ENCODE measurements at regions not wholly inside any gene's neighbourhood (a gene's known extent, or its start where the extent isn't known, plus 50 kb on each side); places are given as distances from the start of the nearest gene placed in this dataset.

DNA sequence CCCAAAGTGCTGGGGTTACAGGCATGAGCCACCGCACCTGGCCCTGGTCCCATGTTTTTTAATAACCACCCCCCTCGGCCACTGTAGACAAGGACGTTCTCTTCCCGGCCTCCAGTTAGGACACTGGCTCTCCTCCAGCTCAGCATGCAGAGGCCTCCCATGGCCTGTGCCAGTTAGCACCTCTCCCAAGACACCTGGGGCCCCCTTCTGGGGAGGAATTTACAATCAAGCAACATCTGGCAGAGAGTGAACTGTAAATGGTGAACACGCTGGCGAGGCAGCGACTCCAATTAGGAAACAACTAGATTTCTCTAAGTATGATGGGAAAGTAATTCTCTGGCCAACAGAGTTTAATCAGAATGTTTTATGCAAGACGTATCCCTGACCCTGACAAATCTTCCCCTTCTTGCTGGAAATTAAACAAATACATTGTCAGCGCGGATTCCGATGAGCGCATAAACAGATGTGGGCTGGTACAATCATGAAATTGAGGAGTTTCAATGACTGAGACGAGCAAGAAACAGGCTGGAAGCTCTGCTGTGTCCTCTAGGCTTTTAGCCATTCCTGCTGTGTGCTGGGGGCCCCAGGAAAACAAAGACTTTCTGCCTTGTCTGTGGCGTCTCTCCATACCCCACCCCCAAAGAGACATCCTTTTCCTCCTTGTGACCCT, 61.7 kb upstream of the DLK1 start:
- Histone ChIP-seq H3K9me3 (ENCODE audit: control insufficient read depth, low read depth, low read length) (no peaks in the 10 kb centered on the region), H2BK12ac (ENCODE audit: insufficient read length, low read depth, low read length) (no peak overlapping the region), H3K79me2 (ENCODE audit: insufficient read depth, low read length) (no peaks in the 10 kb centered on the region), H3K4ac (ENCODE audit: low read depth, low read length) (no peak overlapping the region), H3K23me2 (ENCODE audit: insufficient read length, low read depth, low read length, poor library complexity, severe bottlenecking) (no peaks in the 10 kb centered on the region), H2AFZ (ENCODE audit: low read length) (no peak overlapping the region), H3T11ph (ENCODE audit: low read length) (no peak overlapping the region), H2BK120ac (ENCODE audit: low read depth, low read length, poor library complexity, severe bottlenecking) (no peak overlapping the region), H3K18ac (ENCODE audit: insufficient read length, low read depth, low read length) (no peak overlapping the region), H2BK5ac (ENCODE audit: insufficient read length, low read length) (no peak overlapping the region), H3K4me2 (ENCODE audit: insufficient read depth, insufficient read length, low read length) (no peak overlapping the region), H4K20me1 (ENCODE audit: control insufficient read depth, insufficient read depth, insufficient read length) (no peaks in the 10 kb centered on the region), H3K79me1 (ENCODE audit: insufficient read depth, low read depth, low read length, poor library complexity, severe bottlenecking) (no peaks in the 10 kb centered on the region), H3K14ac (ENCODE audit: insufficient read depth, low read length) (no peak overlapping the region), H2BK20ac (ENCODE audit: low read depth, low read length, poor library complexity, severe bottlenecking) (no peak overlapping the region), H3K4me1 (ENCODE audit: insufficient read depth, low read length) (no peaks in the 10 kb centered on the region), H3K27me3 (ENCODE audit: insufficient read depth, low read length) (no peaks in the 10 kb centered on the region), H4K8ac (replicated peaks; ENCODE audit: insufficient read length, low read depth, low read length) (no peak overlapping the region), H3K56ac (ENCODE audit: insufficient read length, low read depth, low read length) (no peak overlapping the region), H4K91ac (ENCODE audit: insufficient read length, low read depth, low read length) (no peak overlapping the region), H2AK5ac (ENCODE audit: insufficient read length, low read length) (no peak overlapping the region), H4K5ac (ENCODE audit: insufficient read length, low read depth, low read length) (no peak overlapping the region), H3K9ac (ENCODE audit: extremely low read depth, insufficient read length, low read length) (no peak overlapping the region), H3K27ac (ENCODE audit: insufficient read length, low read depth, low read length) (no peak overlapping the region), H2BK15ac (ENCODE audit: low read depth, low read length) (no peak overlapping the region), H3K23ac (ENCODE audit: insufficient read length, low read depth, low read length) (no peak overlapping the region)
- H3K9me3 Mint-ChIP-seq = no peaks in the 10 kb centered on the region
- no CpG with 5 or more reads among the region's 14 CpGs for WGBS (ENCODE audit: extremely low coverage, insufficient read length, low lambda C conversion rate)
- TF ChIP-seq, protein P1, sequence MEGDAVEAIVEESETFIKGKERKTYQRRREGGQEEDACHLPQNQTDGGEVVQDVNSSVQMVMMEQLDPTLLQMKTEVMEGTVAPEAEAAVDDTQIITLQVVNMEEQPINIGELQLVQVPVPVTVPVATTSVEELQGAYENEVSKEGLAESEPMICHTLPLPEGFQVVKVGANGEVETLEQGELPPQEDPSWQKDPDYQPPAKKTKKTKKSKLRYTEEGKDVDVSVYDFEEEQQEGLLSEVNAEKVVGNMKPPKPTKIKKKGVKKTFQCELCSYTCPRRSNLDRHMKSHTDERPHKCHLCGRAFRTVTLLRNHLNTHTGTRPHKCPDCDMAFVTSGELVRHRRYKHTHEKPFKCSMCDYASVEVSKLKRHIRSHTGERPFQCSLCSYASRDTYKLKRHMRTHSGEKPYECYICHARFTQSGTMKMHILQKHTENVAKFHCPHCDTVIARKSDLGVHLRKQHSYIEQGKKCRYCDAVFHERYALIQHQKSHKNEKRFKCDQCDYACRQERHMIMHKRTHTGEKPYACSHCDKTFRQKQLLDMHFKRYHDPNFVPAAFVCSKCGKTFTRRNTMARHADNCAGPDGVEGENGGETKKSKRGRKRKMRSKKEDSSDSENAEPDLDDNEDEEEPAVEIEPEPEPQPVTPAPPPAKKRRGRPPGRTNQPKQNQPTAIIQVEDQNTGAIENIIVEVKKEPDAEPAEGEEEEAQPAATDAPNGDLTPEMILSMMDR (conservative IDR thresholded peaks at IDR 0.05) = peak; percentile 12; the same call in 1 of the 3 replicates
- H3K4me3 Mint-ChIP-seq = no peak overlapping the region
- H3K4me1 Mint-ChIP-seq = peaks cover 10 to 18% of the 10 kb centered on the region in 2 experiments
- H3K27me3 Mint-ChIP-seq (ENCODE audit: low read depth) = peaks cover 10% of the 10 kb centered on the region
- peak overlapping the region in 1 of 3 experiments; percentile 27; a peak in 1 of 7 replicates for H3K27ac Mint-ChIP-seq
- no peaks in the 10 kb centered on the region for H3K36me3 Mint-ChIP-seq (ENCODE audit: insufficient read depth in 1 of 3, low read depth in 3 of 3)
- DNase-seq = no peak

All from H9 (cell line).